ENCODE measurements at regions not wholly inside any gene's neighbourhood (a gene's known extent, or its start where the extent isn't known, plus 50 kb on each side); places are given as distances from the start of the nearest gene placed in this dataset.

- peak; percentile 29 for DNase-seq (ENCODE audit: low spot score)
Observed at GRCh38 chr1:163877016-163877415, 555.3 kb downstream of the NUF2 start.

GRCh38 chr1:163885510-163885909 lies 563.8 kb downstream of the NUF2 start:
- DNase-seq (ENCODE audit: low spot score), result no peak

GRCh38 chr1:163896001-163896400 lies 574.2 kb downstream of the NUF2 start:
- DNase-seq (ENCODE audit: low spot score), result no peak

DNA sequence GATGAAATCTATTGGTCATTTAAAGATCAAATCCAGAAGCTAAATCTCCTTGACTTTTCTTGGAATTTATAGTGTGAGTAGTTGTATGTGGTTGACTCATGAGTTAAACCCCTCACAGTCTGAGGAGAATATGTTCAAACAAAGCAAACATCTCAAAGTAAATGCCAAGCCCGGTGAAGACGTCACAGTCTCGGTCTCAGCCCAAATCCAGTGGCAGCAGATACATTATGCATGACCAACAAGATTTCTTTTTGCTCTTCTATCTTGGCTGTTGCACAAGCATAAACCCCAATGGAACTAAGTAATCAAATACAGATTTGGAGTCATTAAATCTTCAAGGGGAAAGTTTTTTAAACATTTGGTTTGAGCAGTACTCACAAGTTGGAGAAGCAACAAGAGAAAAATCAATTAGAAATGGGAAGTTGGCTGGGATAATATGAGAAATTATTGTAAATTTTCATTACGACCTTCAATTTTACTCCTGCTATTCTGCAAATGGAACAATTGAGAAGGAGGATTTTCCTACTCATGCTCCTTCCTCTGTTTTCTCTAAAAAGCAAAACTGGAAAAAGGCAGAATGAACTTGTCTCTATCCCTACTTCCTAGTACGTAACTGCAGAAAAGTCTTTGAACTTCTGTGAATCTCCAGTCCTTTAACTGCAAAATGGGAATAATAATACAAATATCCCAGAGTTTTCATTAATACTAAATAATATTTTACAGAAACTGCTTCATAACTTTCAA lies 575.8 kb downstream of the NUF2 start:
- DNase-seq (ENCODE audit: low spot score), result peak; percentile 65

DNA sequence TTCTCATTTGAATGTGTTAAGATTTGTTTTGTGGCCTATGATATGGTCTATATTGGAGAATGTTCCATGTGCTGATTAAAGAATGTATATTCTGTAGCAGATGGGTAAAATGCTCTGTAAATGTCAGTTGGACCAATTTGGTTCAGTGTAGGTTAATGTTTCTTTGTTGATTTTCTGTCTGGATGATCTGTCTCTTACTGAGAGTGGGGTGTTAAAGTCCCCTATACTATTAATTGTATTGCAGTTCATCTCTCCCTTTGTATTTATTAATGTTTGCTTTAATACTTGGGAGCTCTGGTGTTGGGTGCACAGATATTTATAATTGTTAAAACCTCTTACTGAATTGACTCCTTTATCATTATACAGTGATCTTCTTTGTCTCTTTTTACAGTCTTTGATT lies 584.5 kb downstream of the NUF2 start:
- DNase-seq (ENCODE audit: low spot score), result no peak

GRCh38 chr1:163912170-163912884 lies 590.6 kb downstream of the NUF2 start:
- peak; percentile 35 for DNase-seq (ENCODE audit: low spot score)

- no peak for DNase-seq (ENCODE audit: low spot score)
Observed at GRCh38 chr1:163914785-163915413, 593.1 kb downstream of the NUF2 start.

DNA sequence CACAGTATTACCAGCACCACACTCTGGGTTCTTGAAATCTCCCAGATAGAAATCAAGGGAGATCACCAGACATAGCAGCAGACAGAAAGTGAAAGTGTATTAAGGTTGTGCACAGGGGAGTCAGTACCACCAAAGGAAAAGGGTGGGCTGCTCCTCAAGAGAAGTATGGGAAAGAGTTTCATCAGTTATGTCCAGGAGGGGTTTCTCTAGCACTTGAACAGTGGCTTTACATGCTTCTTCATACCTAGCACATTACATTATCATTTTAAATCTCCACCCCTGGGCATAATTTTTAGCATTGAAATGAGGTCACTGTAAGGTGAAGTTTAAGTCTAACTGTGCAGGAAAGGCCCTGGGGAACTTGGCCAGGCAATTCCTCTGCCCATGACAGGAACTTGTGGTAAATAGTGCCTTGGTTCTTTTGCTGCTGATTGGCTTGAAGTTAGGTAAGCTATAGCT lies 601.0 kb downstream of the NUF2 start:
- no peak for DNase-seq (ENCODE audit: low spot score)

- no peak for DNase-seq (ENCODE audit: low spot score)
Observed at GRCh38 chr1:163924041-163924440, 602.3 kb downstream of the NUF2 start.

DNA sequence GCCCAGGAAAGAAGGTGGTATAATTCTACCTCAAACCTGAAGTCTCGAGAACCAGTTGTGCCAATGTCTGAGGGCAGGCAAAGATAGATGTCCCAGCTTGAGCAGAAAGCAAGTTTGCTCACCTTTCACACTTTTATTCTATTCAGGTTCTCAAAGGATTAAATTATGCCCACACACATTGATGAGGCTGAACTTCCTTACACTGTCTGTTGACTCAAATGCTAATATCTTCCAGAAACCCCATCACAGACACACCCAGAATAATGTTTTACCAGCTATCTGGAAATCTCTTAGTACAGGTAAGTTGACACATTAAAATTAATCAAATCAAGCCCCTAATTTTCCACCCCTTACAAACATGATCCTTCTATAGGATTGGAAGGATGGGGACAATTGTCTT lies 605.7 kb downstream of the NUF2 start:
- DNase-seq (ENCODE audit: low spot score), result no peak

DNA sequence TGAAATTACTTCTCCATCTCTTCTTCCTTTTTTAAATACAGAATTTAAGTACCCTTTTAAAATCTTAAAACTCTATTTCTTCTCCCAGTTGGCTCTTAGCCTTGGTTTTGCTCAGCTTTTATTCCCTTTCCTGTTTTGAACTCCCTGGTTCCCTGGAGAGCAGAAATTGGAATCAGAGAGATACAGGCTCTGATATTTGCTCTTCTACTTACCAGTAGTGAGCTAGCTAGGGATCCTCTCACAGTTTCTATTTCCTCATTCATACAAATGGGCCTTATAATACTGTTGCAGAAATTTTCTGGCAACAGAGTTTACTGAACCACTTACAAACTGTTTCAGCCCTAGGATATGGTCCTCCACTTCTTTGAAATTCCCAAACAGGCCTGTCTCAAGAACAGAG lies 606.3 kb downstream of the NUF2 start:
- no peak for DNase-seq (ENCODE audit: low spot score)

DNA sequence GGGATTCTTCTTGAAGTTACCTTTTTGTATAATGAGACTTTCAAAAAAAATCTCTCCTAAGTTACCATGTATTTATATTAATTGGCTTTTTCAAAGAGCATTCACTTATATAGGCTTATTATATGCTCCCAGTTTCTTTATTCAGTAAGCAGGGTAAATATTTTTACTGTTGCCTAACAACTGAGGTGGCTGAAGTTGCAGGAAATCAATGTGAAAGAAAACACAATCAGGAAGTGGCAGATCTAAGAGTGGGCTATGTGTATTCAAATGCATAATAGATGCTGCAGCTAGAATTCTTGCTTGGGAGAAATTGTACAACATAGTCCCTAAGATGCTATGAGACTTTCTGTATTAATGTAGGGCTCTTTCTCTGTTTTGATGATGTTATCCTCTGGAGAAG lies 606.9 kb downstream of the NUF2 start:
- no peak for DNase-seq (ENCODE audit: low spot score)

- no peak for DNase-seq (ENCODE audit: low spot score)
Observed at GRCh38 chr1:163932901-163933300, 611.1 kb downstream of the NUF2 start.

DNA sequence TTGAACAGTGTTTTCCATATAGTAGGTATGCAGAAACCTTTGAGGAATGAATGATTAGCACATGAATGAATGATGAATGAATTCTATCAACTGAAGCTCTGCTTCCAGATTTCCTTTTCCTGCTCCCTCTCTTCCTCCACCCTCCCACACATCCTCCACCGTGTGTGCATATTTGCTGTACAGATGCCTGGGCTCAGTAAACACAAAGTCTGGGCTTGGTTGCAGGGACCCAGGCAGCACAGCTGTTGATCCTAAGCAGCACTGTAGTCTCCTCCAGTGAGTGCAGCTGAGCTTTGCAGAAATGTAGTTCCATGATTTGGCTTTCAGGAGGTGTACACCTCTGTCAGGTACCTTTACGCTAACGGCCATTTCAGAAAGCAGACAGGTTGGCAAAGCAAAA lies 611.7 kb downstream of the NUF2 start:
- DNase-seq (ENCODE audit: low spot score), result no peak

DNA sequence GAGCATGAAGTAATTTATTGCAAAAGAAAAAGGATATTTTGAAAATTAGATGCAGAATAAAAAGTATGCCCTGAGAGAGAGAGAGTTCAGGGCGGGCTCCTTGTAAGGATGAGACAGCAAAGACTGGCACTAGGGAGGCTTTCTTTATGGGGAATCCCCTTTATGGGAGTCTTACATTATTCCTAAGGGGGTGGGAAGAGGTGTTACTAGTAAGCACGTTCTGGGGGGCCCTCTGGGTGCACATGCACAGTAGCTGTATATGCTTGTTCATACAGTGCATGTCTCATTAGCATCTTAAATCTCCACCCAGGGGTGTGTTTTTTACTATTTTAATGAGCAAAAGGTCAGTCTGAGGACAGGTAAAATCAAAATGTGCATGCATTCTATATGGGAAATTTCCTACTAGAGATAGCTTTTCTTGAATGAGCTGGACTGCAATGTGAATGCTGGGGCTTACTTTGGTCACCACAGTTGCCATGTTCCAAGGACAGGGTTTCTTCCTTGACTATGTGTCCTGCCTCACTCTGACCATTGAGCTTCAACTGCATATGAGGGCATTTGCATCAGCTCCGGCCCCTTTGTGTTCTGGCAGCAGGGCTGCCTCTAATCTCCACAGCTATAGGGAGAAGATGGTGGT lies 614.1 kb downstream of the NUF2 start:
- DNase-seq (ENCODE audit: low spot score), result no peak

DNA sequence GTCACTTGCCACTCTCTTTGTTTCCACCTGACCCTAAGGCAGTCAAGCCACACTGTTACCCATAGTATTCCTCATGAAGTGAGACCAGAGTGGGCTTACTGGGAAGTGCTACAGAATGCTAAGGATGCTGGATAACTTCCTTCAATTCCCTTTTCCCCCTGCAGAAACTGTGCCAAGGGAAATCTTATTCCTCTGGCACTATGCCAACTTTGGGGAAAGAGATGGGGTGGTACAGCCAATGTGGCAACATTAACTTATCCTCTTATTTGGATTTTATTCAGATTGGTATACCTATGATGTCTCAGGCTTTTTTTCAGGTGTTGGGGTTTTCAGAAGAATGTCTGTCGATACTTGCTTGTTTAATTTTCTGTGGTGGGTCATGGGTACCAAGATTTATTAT lies 599.4 kb upstream of the PBX1 start:
- DNase-seq (ENCODE audit: low spot score), result no peak

DNA sequence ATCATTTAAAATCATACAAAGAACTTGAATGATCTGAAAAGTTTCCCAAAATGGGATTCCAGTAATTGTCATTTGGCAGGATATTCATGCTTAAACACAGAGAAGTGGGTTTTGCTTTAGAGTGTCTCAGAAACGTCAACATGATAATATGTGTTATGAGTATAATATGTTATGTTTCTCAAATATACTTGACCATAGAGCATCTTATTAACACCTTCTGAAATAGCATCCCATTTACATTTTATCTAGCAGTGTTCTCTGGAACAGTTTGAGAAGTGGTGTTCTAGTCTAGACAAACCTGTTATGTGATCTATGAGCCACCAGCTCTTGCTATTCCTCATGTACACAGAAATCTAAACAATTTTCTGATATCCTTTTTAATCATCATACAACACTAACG lies 588.8 kb upstream of the PBX1 start:
- DNase-seq (ENCODE audit: low spot score), result no peak

DNA sequence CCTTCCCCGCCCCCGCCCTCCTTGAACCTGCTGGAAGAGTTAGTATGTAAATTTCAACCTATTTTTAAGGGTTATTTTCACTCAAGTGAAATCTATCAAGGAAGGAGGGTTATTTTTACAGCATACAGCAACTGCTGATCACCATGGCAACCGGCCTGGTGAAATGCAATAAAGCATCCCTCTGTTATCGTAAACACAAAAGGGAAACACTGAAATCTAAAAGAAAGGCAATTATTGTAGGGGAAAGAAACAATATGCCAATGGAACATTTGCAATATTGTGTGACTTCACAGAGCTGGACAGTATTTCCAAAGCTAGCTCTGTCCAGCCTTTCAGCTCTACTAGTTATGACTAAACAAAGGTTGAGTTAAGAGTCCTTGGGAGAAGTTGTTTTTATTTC lies 588.3 kb upstream of the PBX1 start:
- DNase-seq (ENCODE audit: low spot score), result no peak

- DNase-seq (ENCODE audit: low spot score), result no peak
Observed at GRCh38 chr1:163973586-163973985, 585.4 kb upstream of the PBX1 start.

GRCh38 chr1:163974120-163974519 lies 584.9 kb upstream of the PBX1 start:
- no peak for DNase-seq (ENCODE audit: low spot score)

- DNase-seq (ENCODE audit: low spot score), result no peak
Observed at GRCh38 chr1:163980394-163980793, 578.6 kb upstream of the PBX1 start.

- DNase-seq (ENCODE audit: low spot score), result no peak
Observed at GRCh38 chr1:163981500-163982030, 577.4 kb upstream of the PBX1 start.
